ENCODE measurements at regions not wholly inside any gene's neighbourhood (a gene's known extent, or its start where the extent isn't known, plus 50 kb on each side); places are given as distances from the start of the nearest gene placed in this dataset.

- TF ChIP-seq, protein P1, sequence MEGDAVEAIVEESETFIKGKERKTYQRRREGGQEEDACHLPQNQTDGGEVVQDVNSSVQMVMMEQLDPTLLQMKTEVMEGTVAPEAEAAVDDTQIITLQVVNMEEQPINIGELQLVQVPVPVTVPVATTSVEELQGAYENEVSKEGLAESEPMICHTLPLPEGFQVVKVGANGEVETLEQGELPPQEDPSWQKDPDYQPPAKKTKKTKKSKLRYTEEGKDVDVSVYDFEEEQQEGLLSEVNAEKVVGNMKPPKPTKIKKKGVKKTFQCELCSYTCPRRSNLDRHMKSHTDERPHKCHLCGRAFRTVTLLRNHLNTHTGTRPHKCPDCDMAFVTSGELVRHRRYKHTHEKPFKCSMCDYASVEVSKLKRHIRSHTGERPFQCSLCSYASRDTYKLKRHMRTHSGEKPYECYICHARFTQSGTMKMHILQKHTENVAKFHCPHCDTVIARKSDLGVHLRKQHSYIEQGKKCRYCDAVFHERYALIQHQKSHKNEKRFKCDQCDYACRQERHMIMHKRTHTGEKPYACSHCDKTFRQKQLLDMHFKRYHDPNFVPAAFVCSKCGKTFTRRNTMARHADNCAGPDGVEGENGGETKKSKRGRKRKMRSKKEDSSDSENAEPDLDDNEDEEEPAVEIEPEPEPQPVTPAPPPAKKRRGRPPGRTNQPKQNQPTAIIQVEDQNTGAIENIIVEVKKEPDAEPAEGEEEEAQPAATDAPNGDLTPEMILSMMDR (conservative IDR thresholded peaks at IDR 0.05): no peak
- Mint-ChIP-seq H3K36me3 (ENCODE audit: low read depth) (no peaks in the 10 kb centered on the region), H3K4me1 (peaks cover 28% of the 10 kb centered on the region), H3K27me3 (ENCODE audit: low read depth) (no peaks in the 10 kb centered on the region), H3K9me3 (peaks cover 3% of the 10 kb centered on the region), H3K27ac (ENCODE audit: unreplicated experiment) (no peak overlapping the region), H3K4me3 (no peak overlapping the region)
- no peak for DNase-seq (ENCODE audit: low read depth, low spot score)
Observed at GRCh38 chr9:78808048-78808447, 511.1 kb downstream of the PSAT1 start.

GRCh38 chr9:78811622-78812276 is 514.8 kb downstream of the PSAT1 start:
- Mint-ChIP-seq H3K9me3 (peaks cover 3% of the 10 kb centered on the region), H3K27me3 (ENCODE audit: low read depth) (no peaks in the 10 kb centered on the region), H3K27ac (ENCODE audit: unreplicated experiment) (peak overlapping the region; percentile 16), H3K4me3 (no peak overlapping the region), H3K36me3 (ENCODE audit: low read depth) (no peaks in the 10 kb centered on the region), H3K4me1 (peaks cover 19% of the 10 kb centered on the region)
- DNase-seq (ENCODE audit: low read depth, low spot score): no peak
- TF ChIP-seq, protein P1 (conservative IDR thresholded peaks at IDR 0.05): no peak

- Mint-ChIP-seq H3K27ac (ENCODE audit: unreplicated experiment) (no peak overlapping the region), H3K27me3 (ENCODE audit: low read depth) (no peaks in the 10 kb centered on the region), H3K36me3 (ENCODE audit: low read depth) (no peaks in the 10 kb centered on the region), H3K4me3 (no peak overlapping the region), H3K4me1 (peaks cover 10% of the 10 kb centered on the region), H3K9me3 (peaks cover 3% of the 10 kb centered on the region)
- TF ChIP-seq, protein P1 (conservative IDR thresholded peaks at IDR 0.05): no peak
- no peak for DNase-seq (ENCODE audit: low read depth, low spot score)
Observed at GRCh38 chr9:78812665-78813064, 515.7 kb downstream of the PSAT1 start.

- H3K27ac Mint-ChIP-seq (ENCODE audit: unreplicated experiment): no peak overlapping the region
- TF ChIP-seq, protein P1 (conservative IDR thresholded peaks at IDR 0.05): no peak
- no peaks in the 10 kb centered on the region for H3K36me3 Mint-ChIP-seq (ENCODE audit: low read depth)
- peaks cover 9% of the 10 kb centered on the region for H3K4me1 Mint-ChIP-seq
- H3K4me3 Mint-ChIP-seq: no peak overlapping the region
- peaks cover 2% of the 10 kb centered on the region for H3K9me3 Mint-ChIP-seq
- DNase-seq (ENCODE audit: low read depth, low spot score): no peak
- H3K27me3 Mint-ChIP-seq (ENCODE audit: low read depth): no peaks in the 10 kb centered on the region
Observed at GRCh38 chr9:78813602-78814180, 516.8 kb downstream of the PSAT1 start.

DNA sequence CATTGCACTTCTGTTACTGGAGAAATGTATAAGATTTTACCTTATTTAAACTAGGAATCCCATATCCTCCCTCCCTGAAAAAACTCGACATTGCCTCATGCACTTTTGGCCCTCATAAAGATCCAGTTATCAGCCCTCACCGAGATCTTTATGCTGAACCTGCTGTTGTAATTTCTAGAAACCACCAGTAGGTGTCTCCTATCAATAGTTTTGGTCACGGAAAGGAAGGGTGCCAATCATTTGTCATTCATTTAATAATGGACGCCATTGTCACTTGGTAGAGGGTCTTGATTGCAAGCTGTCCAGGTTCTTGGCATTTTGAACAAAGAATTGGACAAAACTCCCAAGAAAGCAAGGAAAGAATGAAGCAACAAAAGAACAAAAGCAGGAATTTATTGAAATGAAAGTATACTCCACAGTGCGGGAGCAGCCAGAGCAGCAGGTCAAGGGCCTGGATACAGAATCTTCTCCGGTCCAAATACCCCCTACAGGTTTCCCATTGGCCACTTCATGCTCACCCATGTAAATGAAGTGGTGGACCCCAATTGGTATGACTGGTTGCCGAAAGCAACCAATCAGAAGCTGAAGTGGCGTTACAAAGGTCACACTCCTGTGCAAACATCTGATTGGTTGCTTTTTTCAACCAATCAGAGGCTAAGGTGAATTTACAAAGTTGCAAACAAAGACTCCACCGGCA is 524.3 kb downstream of the PSAT1 start:
- DNase-seq (ENCODE audit: low read depth, low spot score): no peak
- Mint-ChIP-seq H3K36me3 (ENCODE audit: low read depth) (no peaks in the 10 kb centered on the region), H3K27me3 (ENCODE audit: low read depth) (no peaks in the 10 kb centered on the region), H3K4me1 (peaks cover 3% of the 10 kb centered on the region), H3K27ac (ENCODE audit: unreplicated experiment) (no peak overlapping the region), H3K9me3 (peaks cover 5% of the 10 kb centered on the region), H3K4me3 (no peak overlapping the region)
- TF ChIP-seq, protein P1 (conservative IDR thresholded peaks at IDR 0.05): peak; percentile 79

All from neural crest cell (in vitro differentiated cells).